Stimulated activated naive B cell treated with anti-CD40 and anti-IgM and Interleukin-4, amounts not matched to agents 10 μg/mL and 1 μg/mL and 100 μg/mL, for 72 hours (primary cell): ENCODE measurements at regions not wholly inside any gene's neighbourhood (a gene's known extent, or its start where the extent isn't known, plus 50 kb on each side); places are given as distances from the start of the nearest gene placed in this dataset.

Experiments used
- ATAC-seq, 2 donors: fragments of 150-1000 bp; cut with Tn5 transposase; replicated peaks; 2 replicates each; pipeline ENCODE4 v1.10.0; 2021; ENCODE audit warnings: moderate library complexity in 1 of 2
- DNase-seq: peaks from one replicate; pipeline ENCODE4 v3.0.0; 2021
- H3K27ac Mint-ChIP-seq: one replicate; pipeline ENCODE4 v1.8.0; 2022; ENCODE audit warnings: mild to moderate bottlenecking, mixed read lengths
- H3K27me3 Mint-ChIP-seq, 2 donors: one replicate each; pipeline ENCODE4 v1.8.0; 2022; ENCODE audit warnings: mixed read lengths in 2 of 2
- H3K36me3 Mint-ChIP-seq, 2 donors: one replicate each; pipeline ENCODE4 v1.8.0; 2022; ENCODE audit warnings: mixed read lengths in 2 of 2, mild to moderate bottlenecking in 1 of 2
- H3K4me1 Mint-ChIP-seq, 2 donors: one replicate each; pipeline ENCODE4 v1.8.0; 2022; ENCODE audit warnings: mixed read lengths in 2 of 2, mild to moderate bottlenecking in 1 of 2
- H3K4me3 Mint-ChIP-seq, 2 donors: one replicate each; pipeline ENCODE4 v1.8.0; 2022; ENCODE audit warnings: mild to moderate bottlenecking in 2 of 2, mixed read lengths in 2 of 2, moderate library complexity in 1 of 2
- H3K9me3 Mint-ChIP-seq, 2 donors: one replicate each; pipeline ENCODE4 v1.8.0; 2022; ENCODE audit warnings: mixed read lengths in 2 of 2, mild to moderate bottlenecking in 1 of 2

DNA sequence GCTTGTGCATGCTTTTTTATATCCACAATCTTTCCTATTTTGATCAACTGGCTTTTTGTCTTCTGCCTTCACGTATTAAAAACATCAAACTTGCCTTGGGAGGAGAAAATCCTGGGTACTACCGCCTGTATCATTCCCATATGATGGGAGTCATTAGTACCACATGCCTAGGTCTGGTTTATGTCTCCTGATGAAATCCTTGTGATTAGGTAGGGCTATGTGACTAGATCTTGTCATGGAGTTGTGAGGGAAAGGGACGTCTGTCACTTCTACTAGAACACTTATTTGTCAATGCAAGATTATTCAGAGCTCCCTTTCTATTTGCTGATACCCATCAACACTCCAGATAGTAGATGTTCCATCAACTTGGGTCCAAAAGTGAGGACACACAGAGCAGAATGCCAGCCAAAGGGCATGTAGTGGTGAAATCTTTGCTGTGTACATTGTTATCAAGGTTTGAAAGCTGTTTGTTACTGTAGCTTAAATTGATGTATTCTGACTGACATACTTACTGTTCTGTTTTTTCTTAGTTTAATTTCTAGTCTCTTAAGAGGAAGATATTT lies 621.8 kb upstream of the NR5A2 start:
- DNase-seq (no peak), ATAC-seq (no peak)
- peaks cover 13 to 36% of the 10 kb centered on the region in 2 donors for H3K4me1 Mint-ChIP-seq
- H3K27ac Mint-ChIP-seq = no peak overlapping the region
- peaks cover 1 to 5% of the 10 kb centered on the region in 2 donors for H3K9me3 Mint-ChIP-seq
- H3K36me3 Mint-ChIP-seq = peaks cover 0 to 3% of the 10 kb centered on the region in 2 donors
- no peak overlapping the region for H3K4me3 Mint-ChIP-seq
- no peaks in the 10 kb centered on the region for H3K27me3 Mint-ChIP-seq

- Mint-ChIP-seq H3K27me3 (no peaks in the 10 kb centered on the region), H3K27ac (no peak overlapping the region), H3K4me1 (peaks cover 15 to 24% of the 10 kb centered on the region in 2 donors), H3K36me3 (peaks cover 0 to 3% of the 10 kb centered on the region in 2 donors), H3K4me3 (no peak overlapping the region), H3K9me3 (peaks cover 1 to 8% of the 10 kb centered on the region in 2 donors)
- peak; percentile 93 to 96 for ATAC-seq
- no peak for DNase-seq
Measured at GRCh38 chr1:199410462-199410861, 617.0 kb upstream of the NR5A2 start.

- Mint-ChIP-seq H3K4me1 (peaks cover 15 to 22% of the 10 kb centered on the region in 2 donors), H3K4me3 (no peak overlapping the region), H3K36me3 (peaks cover 4 to 6% of the 10 kb centered on the region in 2 donors), H3K27ac (no peak overlapping the region), H3K27me3 (no peaks in the 10 kb centered on the region), H3K9me3 (peaks cover 8 to 16% of the 10 kb centered on the region in 2 donors)
- DNase-seq = no peak
- ATAC-seq = no peak
Measured at GRCh38 chr1:199411506-199411905, 616.0 kb upstream of the NR5A2 start.

DNA sequence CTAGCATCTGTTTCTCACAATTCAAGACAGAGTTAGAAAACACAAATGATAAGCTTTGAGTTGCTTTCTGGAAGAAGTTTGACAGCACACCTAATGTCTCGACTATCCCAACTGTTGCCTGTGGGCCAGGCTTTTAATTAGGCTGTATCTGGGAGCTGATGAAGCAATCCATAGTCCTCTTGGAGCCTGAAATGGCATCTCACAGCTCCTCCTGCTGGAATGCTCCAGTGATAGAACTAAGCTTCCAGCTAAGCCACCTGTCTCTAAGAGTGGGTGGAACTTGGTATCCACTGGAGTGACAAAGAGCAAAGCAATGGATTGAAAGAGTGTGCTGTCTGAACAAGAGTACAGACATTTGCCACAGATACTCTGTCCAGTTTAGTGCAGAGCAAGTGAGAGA lies 605.3 kb upstream of the NR5A2 start:
- Mint-ChIP-seq H3K4me1 (peaks cover 0 to 11% of the 10 kb centered on the region in 2 donors), H3K9me3 (peaks cover under 1 to 6% of the 10 kb centered on the region in 2 donors), H3K27ac (no peak overlapping the region), H3K36me3 (peaks cover under 1 to 5% of the 10 kb centered on the region in 2 donors), H3K4me3 (no peak overlapping the region), H3K27me3 (no peaks in the 10 kb centered on the region)
- ATAC-seq = no peak
- no peak for DNase-seq

GRCh38 chr1:199447906-199448305 lies 579.6 kb upstream of the NR5A2 start:
- no peak for DNase-seq
- peaks cover 0 to 8% of the 10 kb centered on the region in 2 donors for H3K9me3 Mint-ChIP-seq
- no peak overlapping the region for H3K4me3 Mint-ChIP-seq
- peaks cover 0 to 7% of the 10 kb centered on the region in 2 donors for H3K27me3 Mint-ChIP-seq
- ATAC-seq = no peak
- H3K36me3 Mint-ChIP-seq = peaks cover 0 to 2% of the 10 kb centered on the region in 2 donors
- no peak overlapping the region for H3K27ac Mint-ChIP-seq
- no peaks in the 10 kb centered on the region for H3K4me1 Mint-ChIP-seq

- peaks cover 0 to 2% of the 10 kb centered on the region in 2 donors for H3K36me3 Mint-ChIP-seq
- peaks cover 0 to 3% of the 10 kb centered on the region in 2 donors for H3K9me3 Mint-ChIP-seq
- no peak for DNase-seq
- no peak overlapping the region for H3K4me3 Mint-ChIP-seq
- ATAC-seq = no peak
- peaks cover 0 to 7% of the 10 kb centered on the region in 2 donors for H3K27me3 Mint-ChIP-seq
- H3K27ac Mint-ChIP-seq = no peak overlapping the region
- H3K4me1 Mint-ChIP-seq = no peaks in the 10 kb centered on the region
Measured at GRCh38 chr1:199448646-199449045, 578.9 kb upstream of the NR5A2 start.

DNA sequence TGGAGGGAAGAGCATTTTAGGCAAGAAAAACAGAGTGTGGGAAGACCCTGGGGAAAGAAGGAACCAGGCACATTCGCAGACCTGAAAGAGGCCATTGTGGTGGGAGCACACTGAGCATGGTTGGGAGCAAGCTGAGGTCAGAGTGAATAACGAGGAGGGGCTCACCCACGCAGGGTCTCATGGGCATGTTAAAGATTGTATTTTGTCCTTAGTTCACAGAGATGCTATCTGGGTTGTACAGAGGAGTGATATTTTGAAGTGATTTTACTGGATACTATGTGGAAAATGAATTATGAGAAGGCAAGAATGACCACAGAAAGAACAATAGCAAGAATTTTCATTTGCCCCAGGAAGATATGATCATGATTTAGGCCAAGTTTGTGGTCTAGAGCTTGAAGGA lies 578.3 kb upstream of the NR5A2 start:
- Mint-ChIP-seq H3K4me3 (no peak overlapping the region), H3K9me3 (peaks cover 0 to 3% of the 10 kb centered on the region in 2 donors)

GRCh38 chr1:199449681-199450080 lies 577.8 kb upstream of the NR5A2 start:
- no peak for ATAC-seq
- DNase-seq = no peak
- peaks cover 0 to 2% of the 10 kb centered on the region in 2 donors for H3K9me3 Mint-ChIP-seq
- peaks cover 0 to 7% of the 10 kb centered on the region in 2 donors for H3K27me3 Mint-ChIP-seq
- no peak overlapping the region for H3K4me3 Mint-ChIP-seq
- no peak overlapping the region for H3K27ac Mint-ChIP-seq
- H3K36me3 Mint-ChIP-seq = peaks cover 0 to 2% of the 10 kb centered on the region in 2 donors
- H3K4me1 Mint-ChIP-seq = no peaks in the 10 kb centered on the region

More for the DNA sequence above, 578.3 kb upstream of the NR5A2 start:
- H3K36me3 Mint-ChIP-seq = peaks cover 0 to 2% of the 10 kb centered on the region in 2 donors
- ATAC-seq = no peak
- no peak overlapping the region for H3K27ac Mint-ChIP-seq
- no peaks in the 10 kb centered on the region for H3K4me1 Mint-ChIP-seq
- peaks cover 0 to 7% of the 10 kb centered on the region in 2 donors for H3K27me3 Mint-ChIP-seq
- DNase-seq = no peak

- ATAC-seq = no peak
- DNase-seq = no peak
- no peaks in the 10 kb centered on the region for H3K9me3 Mint-ChIP-seq
- H3K27ac Mint-ChIP-seq = no peak overlapping the region
- no peaks in the 10 kb centered on the region for H3K4me1 Mint-ChIP-seq
- no peaks in the 10 kb centered on the region for H3K27me3 Mint-ChIP-seq
- H3K4me3 Mint-ChIP-seq = no peak overlapping the region
- H3K36me3 Mint-ChIP-seq = no peaks in the 10 kb centered on the region
Measured at GRCh38 chr1:199452627-199453026, 574.9 kb upstream of the NR5A2 start.

DNA sequence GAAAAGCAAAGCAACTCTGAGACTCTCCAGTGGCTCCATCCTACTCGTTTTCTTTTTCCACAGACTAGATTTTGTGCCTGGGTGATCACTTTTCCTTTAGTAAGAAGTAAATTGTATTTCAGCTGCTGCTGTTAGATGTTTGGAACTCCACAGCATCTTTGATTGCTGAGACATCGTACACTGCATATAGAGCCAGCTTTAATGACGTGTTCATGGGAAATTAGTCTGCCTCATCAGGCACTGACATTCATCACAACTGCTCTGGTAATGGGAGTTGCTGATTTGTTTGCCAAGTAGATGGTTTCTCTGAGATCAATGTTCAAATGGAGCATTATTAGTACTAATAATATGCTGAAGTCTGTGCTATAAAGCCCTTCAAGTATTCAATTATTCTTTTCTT lies 573.8 kb upstream of the NR5A2 start:
- Mint-ChIP-seq H3K36me3 (no peaks in the 10 kb centered on the region), H3K27ac (no peak overlapping the region), H3K4me1 (no peaks in the 10 kb centered on the region), H3K9me3 (no peaks in the 10 kb centered on the region), H3K27me3 (no peaks in the 10 kb centered on the region), H3K4me3 (no peak overlapping the region)
- ATAC-seq = no peak
- DNase-seq = no peak

GRCh38 chr1:199460933-199461332 lies 566.6 kb upstream of the NR5A2 start:
- Mint-ChIP-seq H3K4me3 (no peak overlapping the region), H3K36me3 (peaks cover 4 to 5% of the 10 kb centered on the region in 2 donors), H3K27ac (no peak overlapping the region), H3K27me3 (no peaks in the 10 kb centered on the region), H3K9me3 (peaks cover 5 to 6% of the 10 kb centered on the region in 2 donors), H3K4me1 (peaks cover 5 to 6% of the 10 kb centered on the region in 2 donors)
- DNase-seq = no peak
- ATAC-seq = peak in 1 of 2 donors; percentile 50

DNA sequence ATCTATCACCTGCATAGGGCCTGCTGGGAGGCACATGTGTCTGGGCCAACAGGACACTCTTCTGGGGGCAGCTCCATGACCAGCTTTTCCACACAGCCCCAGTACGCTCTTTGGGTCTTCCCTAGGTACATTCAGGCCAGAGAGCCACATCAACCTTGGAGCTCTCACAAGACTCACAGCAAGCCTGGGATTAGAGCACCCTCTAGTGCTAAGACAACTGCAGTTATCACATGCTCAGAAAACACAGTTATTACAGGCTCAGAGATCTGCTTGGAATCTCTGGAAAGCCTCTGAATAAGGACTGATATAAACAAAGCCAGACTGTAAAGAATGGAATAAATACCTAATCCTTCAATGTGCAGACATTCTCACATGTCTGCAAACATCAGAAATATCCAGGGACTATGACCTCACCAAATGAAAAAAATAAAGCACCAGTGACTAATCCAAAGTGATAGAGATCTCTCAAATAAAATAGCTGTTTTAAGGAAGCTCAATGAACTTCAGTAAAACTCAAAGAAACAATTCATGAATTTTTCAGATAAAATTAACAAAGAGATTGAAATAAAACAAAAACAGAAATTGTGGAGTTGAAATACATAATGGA lies 563.9 kb upstream of the NR5A2 start:
- Mint-ChIP-seq H3K27me3 (no peaks in the 10 kb centered on the region), H3K9me3 (peaks cover 5 to 6% of the 10 kb centered on the region in 2 donors), H3K36me3 (peaks cover 4 to 5% of the 10 kb centered on the region in 2 donors), H3K27ac (no peak overlapping the region), H3K4me3 (no peak overlapping the region), H3K4me1 (peaks cover 5 to 6% of the 10 kb centered on the region in 2 donors)
- ATAC-seq (peak; percentile 68 to 84), DNase-seq (peak; percentile 15)

GRCh38 chr1:199466961-199467360 lies 560.5 kb upstream of the NR5A2 start:
- H3K4me3 Mint-ChIP-seq = no peak overlapping the region
- H3K9me3 Mint-ChIP-seq = peaks cover 5 to 6% of the 10 kb centered on the region in 2 donors
- no peak for ATAC-seq
- peaks cover 0 to 2% of the 10 kb centered on the region in 2 donors for H3K4me1 Mint-ChIP-seq
- H3K27me3 Mint-ChIP-seq = no peaks in the 10 kb centered on the region
- no peak for DNase-seq
- H3K36me3 Mint-ChIP-seq = peaks cover 4 to 5% of the 10 kb centered on the region in 2 donors
- no peak overlapping the region for H3K27ac Mint-ChIP-seq

DNA sequence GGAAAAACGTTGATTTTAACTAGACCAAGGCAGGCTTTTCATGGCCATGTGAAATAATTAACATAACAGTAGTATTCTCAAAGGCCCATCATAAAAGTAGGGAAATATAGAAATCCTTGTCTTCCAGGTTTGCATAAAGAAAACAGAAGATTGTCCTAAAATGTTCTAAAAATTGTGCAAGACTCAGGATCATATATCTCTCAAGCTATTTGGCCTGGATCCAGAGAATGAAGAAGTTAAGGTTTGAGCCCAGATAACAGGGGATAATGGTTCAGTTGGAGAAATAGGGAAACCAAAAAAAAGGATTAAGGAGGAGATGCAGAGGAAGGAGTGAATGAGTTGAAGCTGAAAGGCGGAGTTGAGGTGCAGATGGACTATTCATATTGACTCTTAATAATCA lies 555.5 kb upstream of the NR5A2 start:
- Mint-ChIP-seq H3K27ac (no peak overlapping the region), H3K4me1 (no peaks in the 10 kb centered on the region), H3K4me3 (no peak overlapping the region), H3K36me3 (no peaks in the 10 kb centered on the region), H3K27me3 (no peaks in the 10 kb centered on the region), H3K9me3 (no peaks in the 10 kb centered on the region)
- ATAC-seq (no peak), DNase-seq (no peak)

- Mint-ChIP-seq H3K4me1 (no peaks in the 10 kb centered on the region), H3K27me3 (no peaks in the 10 kb centered on the region), H3K4me3 (no peak overlapping the region), H3K27ac (no peak overlapping the region), H3K9me3 (no peaks in the 10 kb centered on the region), H3K36me3 (no peaks in the 10 kb centered on the region)
- no peak for ATAC-seq
- DNase-seq = no peak
Measured at GRCh38 chr1:199472978-199473377, 554.5 kb upstream of the NR5A2 start.
